ENCODE measurements at regions not wholly inside any gene's neighbourhood (a gene's known extent, or its start where the extent isn't known, plus 50 kb on each side); places are given as distances from the start of the nearest gene placed in this dataset.
A peak's percentile ranks its signal among the peaks of the same experiment; 100 is the strongest.
"Not testable (repeated sequence)": the region's sequence is repeated elsewhere in the genome, so short reads cannot be mapped to it uniquely, and the experiment has no call there.

- DNase-seq = peak; percentile 91
These were observed 121.6 kb upstream of the LGSN start for GRCh38 chr6:63441266-63441956.

- DNase-seq = no peak
These were observed 123.1 kb upstream of the LGSN start for GRCh38 chr6:63442870-63443269.

DNA sequence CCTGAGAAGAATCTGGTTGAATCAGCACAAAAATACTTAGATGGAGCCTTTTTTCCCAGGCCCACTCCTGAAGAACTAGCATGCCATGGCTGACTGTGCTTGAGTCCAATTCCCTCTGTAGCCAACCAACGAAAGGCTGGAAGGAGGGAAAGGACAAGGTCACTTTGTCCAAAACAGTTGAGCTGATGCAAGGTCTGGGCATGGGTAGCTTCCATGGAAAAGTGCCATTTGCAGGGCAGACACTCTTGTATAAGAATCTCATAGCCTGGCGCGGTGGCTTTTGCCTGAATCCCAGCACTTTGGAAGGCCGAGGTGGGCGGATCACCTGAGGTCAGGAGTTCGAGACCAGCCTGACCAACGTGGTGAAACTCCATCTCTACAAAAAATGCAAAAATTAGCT, 125.0 kb upstream of the LGSN start:
- DNase-seq = no peak

GRCh38 chr6:63446405-63446804, 125.9 kb upstream of the LOC128125822 start:
- DNase-seq = no peak

DNA sequence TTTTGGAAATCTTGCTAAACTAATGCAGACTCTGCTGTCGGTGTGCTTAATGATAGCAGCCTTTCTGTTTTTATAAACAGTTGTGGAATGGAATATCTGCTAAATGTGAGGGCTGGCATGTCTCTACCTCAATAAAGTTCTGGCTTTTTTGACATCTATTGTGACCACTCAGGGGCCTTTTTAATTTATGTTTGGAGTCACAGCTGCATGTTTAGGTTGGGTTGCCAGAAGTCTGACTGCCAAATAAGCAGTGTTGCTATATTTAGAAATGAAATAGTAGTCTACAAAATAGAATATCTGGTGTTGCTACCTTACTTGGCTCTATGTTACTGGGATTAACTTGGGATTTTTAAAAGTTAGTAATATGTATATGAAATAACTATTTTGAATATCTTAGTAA, 125.1 kb upstream of the LOC128125822 start:
- DNase-seq = no peak

- no peak for DNase-seq
These were observed 124.1 kb upstream of the LOC128125822 start for GRCh38 chr6:63448229-63448628.

- no peak for DNase-seq
These were observed 122.6 kb upstream of the LOC128125822 start for GRCh38 chr6:63449714-63450113.

- DNase-seq = no peak
These were observed 121.0 kb upstream of the LOC128125822 start for GRCh38 chr6:63451238-63451637.

GRCh38 chr6:63452125-63452524, 120.2 kb upstream of the LOC128125822 start:
- DNase-seq = no peak

- no peak for DNase-seq
These were observed 115.5 kb upstream of the LOC128125822 start for GRCh38 chr6:63456734-63457133.

- DNase-seq = no peak
These were observed 113.7 kb upstream of the LOC128125822 start for GRCh38 chr6:63458480-63459115.

DNA sequence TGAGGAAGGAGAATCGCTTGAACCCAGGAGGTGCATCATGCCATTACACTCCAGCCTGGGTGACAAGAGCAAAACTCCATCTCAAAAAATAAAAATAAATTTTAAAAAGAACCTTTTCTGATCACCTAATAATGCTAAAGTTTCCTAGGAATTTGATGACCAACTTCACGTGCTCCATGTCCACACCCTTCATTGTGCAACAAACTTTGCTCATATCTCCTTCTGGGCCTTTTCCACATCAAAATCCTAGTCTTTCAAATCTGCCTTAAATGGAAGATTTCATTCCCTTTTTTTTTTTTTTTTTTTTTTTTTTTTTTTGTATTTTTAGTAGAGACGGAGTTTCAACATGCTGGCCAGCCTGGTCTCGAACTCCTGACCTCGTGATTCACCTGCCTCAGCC, 112.5 kb upstream of the LOC128125822 start:
- no peak for DNase-seq

- no peak for DNase-seq
These were observed 111.3 kb upstream of the LOC128125822 start for GRCh38 chr6:63460971-63461370.

GRCh38 chr6:63464060-63464459, 108.2 kb upstream of the LOC128125822 start:
- DNase-seq = no peak

- DNase-seq = no peak
These were observed 106.5 kb upstream of the LOC128125822 start for GRCh38 chr6:63465750-63466149.

DNA sequence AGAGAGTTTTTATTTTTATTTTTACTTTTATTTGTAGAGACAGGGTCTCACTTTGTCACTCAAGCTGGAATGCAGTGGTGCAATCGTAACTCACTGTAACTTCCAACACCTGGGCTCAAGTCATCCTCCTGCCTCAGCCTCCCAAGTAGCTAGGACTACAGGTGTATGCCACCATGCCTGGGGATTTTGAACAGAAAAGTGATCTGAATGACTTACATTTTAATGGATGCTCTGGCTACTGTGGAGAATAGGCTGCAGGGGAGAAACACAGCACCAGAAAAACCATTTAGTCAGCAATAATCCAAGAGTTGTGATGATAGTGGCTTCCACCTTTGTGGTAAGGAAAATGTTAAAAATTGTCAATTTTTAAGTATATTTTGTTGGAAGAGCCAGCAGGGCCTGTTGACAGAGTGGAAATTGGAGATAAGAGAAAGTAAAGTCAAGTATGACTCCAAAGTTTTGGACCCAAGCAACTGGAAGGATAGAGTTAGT, 106.0 kb upstream of the LOC128125822 start:
- no peak for DNase-seq

- no peak for DNase-seq
These were observed 104.9 kb upstream of the LOC128125822 start for GRCh38 chr6:63467247-63467954.

GRCh38 chr6:63471145-63471544, 101.1 kb upstream of the LOC128125822 start:
- DNase-seq = not testable (repeated sequence)

GRCh38 chr6:63471654-63472053, 100.6 kb upstream of the LOC128125822 start:
- DNase-seq = no peak

DNA sequence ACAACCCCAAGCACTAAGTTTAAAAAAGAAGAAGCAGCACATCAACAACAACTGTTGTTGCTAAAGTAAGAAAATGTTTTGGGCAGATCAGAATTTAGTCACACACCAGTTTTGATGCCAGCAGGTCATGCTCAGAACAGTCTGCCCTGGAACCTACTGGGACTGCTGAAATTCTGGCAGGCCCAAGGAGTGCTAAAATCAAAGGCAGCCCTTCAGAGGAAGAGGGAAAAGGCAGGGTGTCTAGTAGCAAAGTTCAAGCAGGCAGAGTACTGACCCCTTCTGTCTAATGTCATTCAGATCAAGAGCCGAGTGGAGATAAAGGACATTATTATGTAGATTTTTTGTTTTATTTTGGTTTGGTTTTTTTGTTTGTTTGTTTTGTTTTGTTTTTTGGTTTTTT, 96.6 kb upstream of the LOC128125822 start:
- DNase-seq = no peak

- DNase-seq = no peak
These were observed 96.0 kb upstream of the LOC128125822 start for GRCh38 chr6:63476302-63476701.

GRCh38 chr6:63477422-63478040, 94.7 kb upstream of the LOC128125822 start:
- no peak for DNase-seq

- DNase-seq = no peak
These were observed 93.5 kb upstream of the LOC128125822 start for GRCh38 chr6:63478734-63479133.

- no peak for DNase-seq
These were observed 86.1 kb upstream of the LOC128125822 start for GRCh38 chr6:63486196-63486595.
